AG10803 (cell line): ENCODE measurements at regions not wholly inside any gene's neighbourhood (a gene's known extent, or its start where the extent isn't known, plus 50 kb on each side); places are given as distances from the start of the nearest gene placed in this dataset.
"Not testable (repeated sequence)": the region's sequence is repeated elsewhere in the genome, so short reads cannot be mapped to it uniquely, and the experiment has no call there.

Source experiments
- DNase-seq: peaks from one replicate; pipeline ENCODE4 v3.0.0; 2010; ENCODE audit warnings: low read depth
- H3K4me3 ChIP-seq: 2 replicates; pipeline ENCODE4 v1.5.1; 2011; ENCODE audit warnings: mild to moderate bottlenecking, low read length, control low read depth
- CTCF ChIP-seq: conservative IDR thresholded peaks from 2 replicates; pipeline ENCODE4 v1.5.1; 2011; ENCODE audit warnings: mild to moderate bottlenecking, low read length, control low read depth, inconsistent platforms

- H3K4me3 ChIP-seq: no peak overlapping the region
- DNase-seq: no peak
- no peak for TF ChIP-seq CTCF
These were observed 128.9 kb upstream of the CFAP20DC start for GRCh38 chr3:59178698-59179097.

DNA sequence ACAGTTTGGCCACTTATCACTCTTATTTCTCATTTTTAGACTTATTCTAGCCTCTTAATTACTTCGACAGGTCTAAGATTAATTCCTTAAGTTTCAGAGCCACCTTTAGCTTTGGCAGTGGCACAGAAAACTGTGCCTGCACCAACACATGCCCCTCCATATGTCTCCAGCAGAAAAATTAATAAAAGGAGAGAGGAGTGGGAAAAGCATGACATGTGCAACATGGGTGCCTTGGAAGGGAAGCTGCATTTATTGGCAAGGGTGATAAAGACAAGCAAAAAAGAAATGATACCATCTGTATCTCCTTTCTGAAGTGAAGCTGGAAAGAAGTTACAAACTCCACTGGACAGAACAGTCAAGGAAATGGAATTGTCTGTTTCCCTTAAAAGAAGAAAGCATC is 121.7 kb upstream of the CFAP20DC start:
- no peak overlapping the region for H3K4me3 ChIP-seq
- DNase-seq: no peak
- no peak for TF ChIP-seq CTCF

DNA sequence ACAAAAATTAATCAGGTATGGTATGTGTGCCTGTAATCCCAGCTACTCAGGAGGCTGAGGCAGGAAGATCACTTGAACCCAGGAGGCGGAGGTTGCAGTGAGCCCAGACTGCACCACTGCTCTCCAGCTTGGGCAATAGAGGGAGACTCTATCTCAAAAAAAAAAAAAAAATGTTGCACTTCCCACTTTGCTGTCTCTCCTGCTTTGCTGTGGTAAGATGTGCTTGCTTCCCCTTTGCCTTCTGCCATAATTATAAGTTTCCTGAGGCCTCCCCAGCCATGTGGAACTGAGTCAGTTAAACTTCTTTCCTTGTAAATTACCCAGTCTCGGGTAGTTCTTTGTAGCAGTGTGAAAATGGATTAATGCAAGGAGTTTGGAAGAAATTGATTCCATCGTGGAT is 120.3 kb upstream of the CFAP20DC start:
- not testable (repeated sequence) for DNase-seq, H3K4me3 ChIP-seq

DNA sequence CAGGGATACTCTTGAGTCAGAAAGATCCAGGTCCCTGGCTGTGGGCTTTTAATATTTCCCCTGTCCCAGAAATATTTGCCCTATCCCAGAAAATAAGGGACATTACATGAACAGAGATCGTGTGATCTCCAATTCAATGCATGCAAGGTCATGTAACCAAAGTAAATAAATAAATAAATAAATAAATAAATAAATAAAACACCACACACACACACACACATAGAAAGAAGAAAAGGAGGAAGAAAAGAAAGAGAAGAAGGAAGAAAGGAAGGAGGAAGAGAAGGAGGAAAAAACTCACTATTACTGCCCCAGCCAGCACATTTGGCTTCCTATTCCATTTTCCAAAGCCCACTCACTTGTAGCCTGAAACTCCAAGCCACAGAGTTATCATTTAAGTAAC is 117.9 kb upstream of the CFAP20DC start:
- no peak for DNase-seq
- no peak for TF ChIP-seq CTCF
- H3K4me3 ChIP-seq: no peak overlapping the region

DNA sequence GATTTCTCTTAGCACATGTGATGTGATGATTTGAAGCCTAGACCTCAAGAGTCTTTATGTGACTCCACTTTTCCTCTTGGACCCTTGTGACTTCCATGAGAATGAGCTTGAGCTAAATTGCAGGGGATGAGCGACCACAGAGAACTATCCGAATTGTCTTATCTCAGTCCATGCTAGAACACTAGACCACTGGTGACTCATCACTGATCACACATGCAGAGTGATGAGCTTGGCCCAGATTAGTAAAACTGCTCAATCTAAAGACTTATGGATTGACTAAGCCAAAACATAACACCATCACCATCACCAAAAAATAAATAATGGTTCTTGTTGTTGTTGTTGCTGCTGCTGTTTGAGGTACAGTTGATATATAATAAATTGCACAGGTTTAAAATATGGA is 114.1 kb upstream of the CFAP20DC start:
- H3K4me3 ChIP-seq: no peak overlapping the region
- DNase-seq: no peak
- no peak for TF ChIP-seq CTCF

DNA sequence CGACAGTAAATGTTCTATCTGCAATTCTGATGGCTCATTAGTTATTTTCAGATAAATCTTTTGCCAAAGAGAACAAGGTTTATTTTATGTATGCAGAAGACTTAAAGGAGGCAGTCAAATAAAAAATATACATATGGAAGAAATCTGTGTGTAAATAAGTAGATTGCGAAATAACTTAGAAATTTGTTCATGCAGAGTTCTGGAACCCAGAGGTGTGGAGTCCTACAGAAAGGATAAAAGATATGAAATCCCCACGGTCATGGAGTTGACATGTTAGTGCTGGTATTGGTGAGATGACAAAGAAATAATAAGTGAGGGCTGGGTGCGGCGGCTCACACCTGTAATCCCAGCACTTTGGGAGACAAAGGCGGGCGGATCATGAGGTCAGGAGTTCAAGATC is 111.2 kb upstream of the CFAP20DC start:
- no peak overlapping the region for H3K4me3 ChIP-seq
- no peak for TF ChIP-seq CTCF
- DNase-seq: no peak

GRCh38 chr3:59160133-59160746 is 110.4 kb upstream of the CFAP20DC start:
- DNase-seq: no peak
- no peak overlapping the region for H3K4me3 ChIP-seq
- no peak for TF ChIP-seq CTCF

- DNase-seq: no peak
- no peak for TF ChIP-seq CTCF
- H3K4me3 ChIP-seq: no peak overlapping the region
These were observed 103.8 kb upstream of the CFAP20DC start for GRCh38 chr3:59153648-59154047.
